GM18498 (cell line): ENCODE measurements at regions not wholly inside any gene's neighbourhood (a gene's known extent, or its start where the extent isn't known, plus 50 kb on each side); places are given as distances from the start of the nearest gene placed in this dataset.
"Not testable (repeated sequence)": the region's sequence is repeated elsewhere in the genome, so short reads cannot be mapped to it uniquely, and the experiment has no call there.

Experiments used
- ATAC-seq: cut with Tn5 transposase; IDR thresholded peaks from one replicate; pipeline ENCODE4 v1.9.1; 2021; ENCODE audit warnings: mild to moderate bottlenecking, moderate library complexity; ENCODE audit not compliant: unreplicated experiment

- no peak for ATAC-seq
Observed at GRCh38 chr2:146997945-146998344, 846.9 kb upstream of the ACVR2A start.

GRCh38 chr2:146997488-146997887, 847.3 kb upstream of the ACVR2A start:
- no peak for ATAC-seq

GRCh38 chr2:146994246-146994645, 850.6 kb upstream of the ACVR2A start:
- ATAC-seq = no peak

- ATAC-seq = no peak
Observed at GRCh38 chr2:146992466-146992865, 852.4 kb upstream of the ACVR2A start.

GRCh38 chr2:146992057-146992456, 852.8 kb upstream of the ACVR2A start:
- no peak for ATAC-seq

- ATAC-seq = no peak
Observed at GRCh38 chr2:146990311-146991054, 854.3 kb upstream of the ACVR2A start.

GRCh38 chr2:146989741-146990140, 855.1 kb upstream of the ACVR2A start:
- no peak for ATAC-seq

GRCh38 chr2:146987996-146988395, 856.8 kb upstream of the ACVR2A start:
- ATAC-seq = no peak

GRCh38 chr2:146986161-146986560, 858.7 kb upstream of the ACVR2A start:
- no peak for ATAC-seq

GRCh38 chr2:146985753-146986152, 859.1 kb upstream of the ACVR2A start:
- ATAC-seq = no peak

GRCh38 chr2:146984014-146984413, 860.8 kb upstream of the ACVR2A start:
- no peak for ATAC-seq

GRCh38 chr2:146982393-146982846, 862.4 kb upstream of the ACVR2A start:
- no peak for ATAC-seq

GRCh38 chr2:146981921-146982320, 862.9 kb upstream of the ACVR2A start:
- no peak for ATAC-seq

GRCh38 chr2:146979746-146980145, 865.1 kb upstream of the ACVR2A start:
- no peak for ATAC-seq

- ATAC-seq = no peak
Observed at GRCh38 chr2:146978577-146979555, 866.0 kb upstream of the ACVR2A start.

- not testable (repeated sequence) for ATAC-seq
Observed at GRCh38 chr2:146970981-146971380, 873.8 kb upstream of the ACVR2A start.

GRCh38 chr2:146969703-146970102, 875.1 kb upstream of the ACVR2A start:
- ATAC-seq = not testable (repeated sequence)

- no peak for ATAC-seq
Observed at GRCh38 chr2:146964494-146964893, 880.3 kb upstream of the ACVR2A start.

- no peak for ATAC-seq
Observed at GRCh38 chr2:146954544-146954943, 890.3 kb upstream of the ACVR2A start.

- no peak for ATAC-seq
Observed at GRCh38 chr2:146952696-146953095, 892.1 kb upstream of the ACVR2A start.

- ATAC-seq = no peak
Observed at GRCh38 chr2:146950911-146951310, 893.9 kb upstream of the ACVR2A start.

- no peak for ATAC-seq
Observed at GRCh38 chr2:146950361-146950760, 894.5 kb upstream of the ACVR2A start.
